Neural cell (in vitro differentiated cells): ENCODE measurements at regions not wholly inside any gene's neighbourhood (a gene's known extent, or its start where the extent isn't known, plus 50 kb on each side); places are given as distances from the start of the nearest gene placed in this dataset.

Source experiments
- H2AFZ ChIP-seq: fragments of 200-600, 300-800 bp; sonication (generic), shearing (Covaris generic); 2 replicates; pipeline ENCODE4 v1.6.0; 2014; ENCODE audit warnings: low read depth, mild to moderate bottlenecking, antibody characterized with exemption, low read length, moderate library complexity
- H3F3A ChIP-seq: fragments of 200-600 bp; shearing (Covaris generic); 2 replicates; pipeline ENCODE4 v1.6.1; 2016; ENCODE audit warnings: mild to moderate bottlenecking, moderate library complexity, mixed read lengths, antibody characterized with exemption, low read length; ENCODE audit not compliant: insufficient read depth, poor library complexity, severe bottlenecking
- H3K27ac ChIP-seq: fragments of 200-600, 300-800 bp; sonication (generic), shearing (Covaris generic); 2 replicates; pipeline ENCODE4 v1.5.1; 2014; ENCODE audit warnings: mild to moderate bottlenecking, low read length, moderate library complexity
- H3K27me3 ChIP-seq: fragments of 300-800, 200-600 bp; sonication (generic), shearing (Covaris generic); 2 replicates; pipeline ENCODE4 v1.6.0; 2014; ENCODE audit warnings: mild to moderate bottlenecking, low read depth, low read length, moderate library complexity; ENCODE audit not compliant: insufficient read depth
- H3K36me3 ChIP-seq: fragments of 300-800, 200-600 bp; sonication (generic), shearing (Covaris generic); 2 replicates; pipeline ENCODE4 v1.5.1; 2014; ENCODE audit warnings: mild to moderate bottlenecking, antibody characterized with exemption, low read length, moderate library complexity; ENCODE audit not compliant: insufficient read depth
- H3K4me2 ChIP-seq: fragments of 300-800, 200-600 bp; sonication (generic), shearing (Covaris generic); 2 replicates; pipeline ENCODE4 v1.6.0; 2014; ENCODE audit warnings: mild to moderate bottlenecking, low read length
- H3K4me3 ChIP-seq: fragments of 300-800, 200-600 bp; sonication (generic), shearing (Covaris generic); 2 replicates; pipeline ENCODE4 v1.5.1; 2014; ENCODE audit warnings: mild to moderate bottlenecking, low read length, moderate library complexity
- H3K79me2 ChIP-seq: fragments of 200-600 bp; shearing (Covaris generic); replicated peaks from 2 replicates; pipeline ENCODE4 v1.6.0; 2014; ENCODE audit warnings: mild to moderate bottlenecking, low read length, moderate library complexity; ENCODE audit not compliant: insufficient read depth
- H3K9ac ChIP-seq: fragments of 300-800, 200-600 bp; sonication (generic), shearing (Covaris generic); 2 replicates; pipeline ENCODE4 v1.6.1; 2016; ENCODE audit warnings: mild to moderate bottlenecking, low read length, mixed read lengths
- H3K9me2 ChIP-seq: fragments of 200-600 bp; shearing (Covaris generic); 2 replicates; pipeline ENCODE4 v1.6.1; 2016; ENCODE audit warnings: mild to moderate bottlenecking, low read length, mixed read lengths; ENCODE audit not compliant: insufficient read depth
- H3K9me3 ChIP-seq: fragments of 200-600, 300-800 bp; sonication (generic), shearing (Covaris generic); 2 replicates; pipeline ENCODE4 v1.6.1; 2016; ENCODE audit warnings: mild to moderate bottlenecking, mixed run types, low read length, moderate library complexity, mixed read lengths
- H4K20me1 ChIP-seq: fragments of 200-600 bp; shearing (Covaris generic); 2 replicates; pipeline ENCODE4 v1.6.1; 2016; ENCODE audit warnings: mild to moderate bottlenecking, mixed run types; ENCODE audit not compliant: insufficient read depth
- EP300 ChIP-seq: fragments of 450-650 bp; conservative IDR thresholded peaks from 2 replicates; pipeline ENCODE4 v1.6.1; 2014; ENCODE audit warnings: antibody characterized with exemption, mild to moderate bottlenecking, moderate library complexity; ENCODE audit not compliant: poor library complexity, severe bottlenecking
- EZH2 ChIP-seq: fragments of 200-600, 300-800 bp; shearing (Covaris generic), sonication (generic); IDR thresholded peaks from 2 replicates; pipeline ENCODE4 v1.6.1; 2014; ENCODE audit warnings: antibody characterized with exemption, low read length, borderline replicate concordance, mild to moderate bottlenecking; ENCODE audit not compliant: insufficient read depth, poor library complexity, severe bottlenecking
- MXI1 ChIP-seq: fragments of 450-650 bp; conservative IDR thresholded peaks from 2 replicates; pipeline ENCODE4 v1.6.1; 2014; ENCODE audit warnings: antibody characterized with exemption, mild to moderate bottlenecking; ENCODE audit not compliant: poor library complexity, severe bottlenecking
- POLR2AphosphoS5 ChIP-seq: IDR thresholded peaks from 2 replicates; pipeline ENCODE4 v1.6.1; 2012
- RAD21 ChIP-seq: fragments of 450-650 bp; conservative IDR thresholded peaks from 2 replicates; pipeline ENCODE4 v1.6.1; 2014; ENCODE audit warnings: antibody characterized with exemption, mild to moderate bottlenecking, moderate library complexity
- SMC3 ChIP-seq: fragments of 450-650 bp; conservative IDR thresholded peaks from 2 replicates; pipeline ENCODE4 v1.6.1; 2014; ENCODE audit warnings: antibody characterized with exemption, mild to moderate bottlenecking, moderate library complexity; ENCODE audit not compliant: poor library complexity
- TAF1 ChIP-seq: IDR thresholded peaks from 2 replicates; pipeline ENCODE4 v1.6.1; 2012; ENCODE audit warnings: low read depth
- TF ChIP-seq, protein P1 (sequence below): IDR thresholded peaks from 2 replicates; pipeline ENCODE4 v1.6.1; 2012; ENCODE audit warnings: borderline replicate concordance
- TF ChIP-seq, protein P2 (sequence below): fragments of 450-650 bp; IDR thresholded peaks from 2 replicates; pipeline ENCODE4 v1.5.1; 2014; ENCODE audit warnings: antibody characterized with exemption, mild to moderate bottlenecking, moderate library complexity; ENCODE audit not compliant: poor library complexity, severe bottlenecking

DNA sequence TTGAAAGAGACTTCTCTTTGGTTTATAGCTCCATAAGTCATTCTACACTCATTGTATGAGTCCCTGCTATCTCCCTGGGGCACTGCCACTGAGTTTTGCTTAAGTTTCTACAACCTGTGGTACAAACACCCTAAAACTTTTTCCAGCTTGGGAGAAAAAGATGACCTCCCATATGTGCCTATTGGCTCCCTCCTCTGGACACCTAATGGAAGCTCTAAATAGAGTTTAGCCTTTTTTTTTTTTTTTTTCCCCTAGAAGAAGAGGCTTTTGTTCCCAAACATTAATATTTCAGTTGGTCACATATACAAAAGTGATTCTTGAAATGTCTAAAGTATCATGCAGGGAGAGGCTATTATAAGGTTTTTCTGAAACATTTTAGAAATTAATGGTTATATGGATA, 547.2 kb upstream of the TMEFF2 start:
- H2AFZ ChIP-seq: no peak overlapping the region
- H3K4me2 ChIP-seq: no peak overlapping the region
- no peak overlapping the region for H3K4me3 ChIP-seq
- no peak overlapping the region for H3K9ac ChIP-seq
- no peaks in the 10 kb centered on the region for H3K79me2 ChIP-seq
- no peak overlapping the region for H3K27ac ChIP-seq
- no peaks in the 10 kb centered on the region for H3K9me2 ChIP-seq
- H4K20me1 ChIP-seq: no peaks in the 10 kb centered on the region
- no peaks in the 10 kb centered on the region for H3F3A ChIP-seq
- no peaks in the 10 kb centered on the region for H3K36me3 ChIP-seq
- TF ChIP-seq RAD21 (no peak), SMC3 (no peak), EP300 (no peak), EZH2 (no peak), TAF1 (no peak), POLR2AphosphoS5 (no peak), MXI1 (no peak)
- TF ChIP-seq, protein P1, sequence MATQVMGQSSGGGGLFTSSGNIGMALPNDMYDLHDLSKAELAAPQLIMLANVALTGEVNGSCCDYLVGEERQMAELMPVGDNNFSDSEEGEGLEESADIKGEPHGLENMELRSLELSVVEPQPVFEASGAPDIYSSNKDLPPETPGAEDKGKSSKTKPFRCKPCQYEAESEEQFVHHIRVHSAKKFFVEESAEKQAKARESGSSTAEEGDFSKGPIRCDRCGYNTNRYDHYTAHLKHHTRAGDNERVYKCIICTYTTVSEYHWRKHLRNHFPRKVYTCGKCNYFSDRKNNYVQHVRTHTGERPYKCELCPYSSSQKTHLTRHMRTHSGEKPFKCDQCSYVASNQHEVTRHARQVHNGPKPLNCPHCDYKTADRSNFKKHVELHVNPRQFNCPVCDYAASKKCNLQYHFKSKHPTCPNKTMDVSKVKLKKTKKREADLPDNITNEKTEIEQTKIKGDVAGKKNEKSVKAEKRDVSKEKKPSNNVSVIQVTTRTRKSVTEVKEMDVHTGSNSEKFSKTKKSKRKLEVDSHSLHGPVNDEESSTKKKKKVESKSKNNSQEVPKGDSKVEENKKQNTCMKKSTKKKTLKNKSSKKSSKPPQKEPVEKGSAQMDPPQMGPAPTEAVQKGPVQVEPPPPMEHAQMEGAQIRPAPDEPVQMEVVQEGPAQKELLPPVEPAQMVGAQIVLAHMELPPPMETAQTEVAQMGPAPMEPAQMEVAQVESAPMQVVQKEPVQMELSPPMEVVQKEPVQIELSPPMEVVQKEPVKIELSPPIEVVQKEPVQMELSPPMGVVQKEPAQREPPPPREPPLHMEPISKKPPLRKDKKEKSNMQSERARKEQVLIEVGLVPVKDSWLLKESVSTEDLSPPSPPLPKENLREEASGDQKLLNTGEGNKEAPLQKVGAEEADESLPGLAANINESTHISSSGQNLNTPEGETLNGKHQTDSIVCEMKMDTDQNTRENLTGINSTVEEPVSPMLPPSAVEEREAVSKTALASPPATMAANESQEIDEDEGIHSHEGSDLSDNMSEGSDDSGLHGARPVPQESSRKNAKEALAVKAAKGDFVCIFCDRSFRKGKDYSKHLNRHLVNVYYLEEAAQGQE: no peak
- TF ChIP-seq, protein P2, sequence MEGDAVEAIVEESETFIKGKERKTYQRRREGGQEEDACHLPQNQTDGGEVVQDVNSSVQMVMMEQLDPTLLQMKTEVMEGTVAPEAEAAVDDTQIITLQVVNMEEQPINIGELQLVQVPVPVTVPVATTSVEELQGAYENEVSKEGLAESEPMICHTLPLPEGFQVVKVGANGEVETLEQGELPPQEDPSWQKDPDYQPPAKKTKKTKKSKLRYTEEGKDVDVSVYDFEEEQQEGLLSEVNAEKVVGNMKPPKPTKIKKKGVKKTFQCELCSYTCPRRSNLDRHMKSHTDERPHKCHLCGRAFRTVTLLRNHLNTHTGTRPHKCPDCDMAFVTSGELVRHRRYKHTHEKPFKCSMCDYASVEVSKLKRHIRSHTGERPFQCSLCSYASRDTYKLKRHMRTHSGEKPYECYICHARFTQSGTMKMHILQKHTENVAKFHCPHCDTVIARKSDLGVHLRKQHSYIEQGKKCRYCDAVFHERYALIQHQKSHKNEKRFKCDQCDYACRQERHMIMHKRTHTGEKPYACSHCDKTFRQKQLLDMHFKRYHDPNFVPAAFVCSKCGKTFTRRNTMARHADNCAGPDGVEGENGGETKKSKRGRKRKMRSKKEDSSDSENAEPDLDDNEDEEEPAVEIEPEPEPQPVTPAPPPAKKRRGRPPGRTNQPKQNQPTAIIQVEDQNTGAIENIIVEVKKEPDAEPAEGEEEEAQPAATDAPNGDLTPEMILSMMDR: no peak
- peaks cover 4% of the 10 kb centered on the region for H3K9me3 ChIP-seq
- H3K27me3 ChIP-seq: no peaks in the 10 kb centered on the region

DNA sequence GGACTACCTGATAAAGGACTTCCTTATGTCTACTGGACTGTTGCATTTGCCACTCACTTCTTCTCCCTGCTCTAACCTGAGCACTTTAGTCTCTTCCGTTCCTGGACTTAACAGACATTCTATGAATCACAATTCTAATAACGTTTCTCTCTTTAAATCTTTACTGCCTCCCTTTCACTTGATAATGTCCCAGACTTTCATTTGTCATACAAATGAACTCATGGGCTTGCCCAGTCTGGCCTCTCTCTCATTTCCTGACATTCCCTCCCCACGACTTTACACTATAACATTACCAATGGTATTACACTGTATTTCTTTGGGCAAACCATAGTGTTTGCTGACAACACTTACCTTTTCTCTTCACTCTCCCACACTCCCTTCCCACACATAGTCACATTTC, 540.7 kb upstream of the TMEFF2 start:
- H3F3A ChIP-seq: no peaks in the 10 kb centered on the region
- no peak overlapping the region for H3K4me2 ChIP-seq
- H3K9me3 ChIP-seq: no peaks in the 10 kb centered on the region
- no peaks in the 10 kb centered on the region for H3K79me2 ChIP-seq
- TF ChIP-seq, protein P2: no peak
- TF ChIP-seq POLR2AphosphoS5: no peak
- no peak for TF ChIP-seq SMC3
- TF ChIP-seq, protein P1: no peak
- TF ChIP-seq RAD21: no peak
- no peak for TF ChIP-seq EZH2
- no peak for TF ChIP-seq EP300
- no peak for TF ChIP-seq MXI1
- no peak for TF ChIP-seq TAF1
- H4K20me1 ChIP-seq: no peaks in the 10 kb centered on the region
- H3K9ac ChIP-seq: no peak overlapping the region
- H3K9me2 ChIP-seq: no peaks in the 10 kb centered on the region
- H3K36me3 ChIP-seq: no peaks in the 10 kb centered on the region
- no peak overlapping the region for H3K27ac ChIP-seq
- no peak overlapping the region for H2AFZ ChIP-seq
- H3K27me3 ChIP-seq: no peaks in the 10 kb centered on the region
- no peak overlapping the region for H3K4me3 ChIP-seq
